HG02571 (cell line): ENCODE measurements at regions not wholly inside any gene's neighbourhood (a gene's known extent, or its start where the extent isn't known, plus 50 kb on each side); places are given as distances from the start of the nearest gene placed in this dataset.
"Not testable (repeated sequence)": the region's sequence is repeated elsewhere in the genome, so short reads cannot be mapped to it uniquely, and the experiment has no call there.

ENCODE experiments used
- ATAC-seq: cut with Tn5 transposase; IDR thresholded peaks from one replicate; pipeline ENCODE4 v1.9.1; 2021; ENCODE audit warnings: mild to moderate bottlenecking, moderate library complexity; ENCODE audit not compliant: unreplicated experiment

DNA sequence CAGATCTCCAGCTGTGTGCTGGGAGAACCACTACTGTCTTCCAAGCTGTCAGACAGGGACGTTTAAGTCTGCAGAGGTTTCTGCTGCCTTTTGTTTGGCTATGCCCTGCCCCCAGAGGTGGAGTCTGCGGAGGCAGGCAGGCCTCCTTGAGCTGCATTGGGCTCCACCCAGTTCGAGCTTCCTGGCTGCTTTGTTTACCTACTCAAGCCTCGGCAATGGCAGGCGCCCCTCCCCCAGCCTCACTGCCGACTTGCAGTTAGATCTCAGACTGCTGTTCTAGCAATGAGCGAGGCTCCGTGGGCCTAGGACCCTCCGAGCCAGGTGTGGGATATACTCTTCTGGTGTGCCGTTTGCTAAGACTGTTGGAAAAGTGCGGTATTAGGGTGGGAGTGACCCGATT is 206.8 kb upstream of the FBXO33 start:
- not testable (repeated sequence) for ATAC-seq

DNA sequence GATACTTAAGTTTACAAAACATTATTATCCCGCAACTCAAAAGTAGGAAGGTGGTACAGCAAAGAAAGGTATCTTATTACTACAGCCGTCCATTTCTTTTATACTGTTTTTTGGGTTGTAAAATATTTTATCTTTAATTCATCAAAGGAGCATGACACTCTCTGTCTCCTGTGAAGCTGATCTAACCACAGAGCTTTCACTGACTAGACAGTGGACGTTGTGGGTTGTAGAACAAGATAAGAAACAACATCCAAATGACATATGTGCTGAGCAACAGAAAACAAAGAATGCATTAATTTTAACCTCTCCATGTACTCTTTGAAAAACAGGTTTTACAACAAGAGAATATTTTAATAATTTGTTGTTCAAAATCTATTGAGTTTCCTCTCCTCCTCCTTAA is 195.9 kb upstream of the FBXO33 start:
- no peak for ATAC-seq

DNA sequence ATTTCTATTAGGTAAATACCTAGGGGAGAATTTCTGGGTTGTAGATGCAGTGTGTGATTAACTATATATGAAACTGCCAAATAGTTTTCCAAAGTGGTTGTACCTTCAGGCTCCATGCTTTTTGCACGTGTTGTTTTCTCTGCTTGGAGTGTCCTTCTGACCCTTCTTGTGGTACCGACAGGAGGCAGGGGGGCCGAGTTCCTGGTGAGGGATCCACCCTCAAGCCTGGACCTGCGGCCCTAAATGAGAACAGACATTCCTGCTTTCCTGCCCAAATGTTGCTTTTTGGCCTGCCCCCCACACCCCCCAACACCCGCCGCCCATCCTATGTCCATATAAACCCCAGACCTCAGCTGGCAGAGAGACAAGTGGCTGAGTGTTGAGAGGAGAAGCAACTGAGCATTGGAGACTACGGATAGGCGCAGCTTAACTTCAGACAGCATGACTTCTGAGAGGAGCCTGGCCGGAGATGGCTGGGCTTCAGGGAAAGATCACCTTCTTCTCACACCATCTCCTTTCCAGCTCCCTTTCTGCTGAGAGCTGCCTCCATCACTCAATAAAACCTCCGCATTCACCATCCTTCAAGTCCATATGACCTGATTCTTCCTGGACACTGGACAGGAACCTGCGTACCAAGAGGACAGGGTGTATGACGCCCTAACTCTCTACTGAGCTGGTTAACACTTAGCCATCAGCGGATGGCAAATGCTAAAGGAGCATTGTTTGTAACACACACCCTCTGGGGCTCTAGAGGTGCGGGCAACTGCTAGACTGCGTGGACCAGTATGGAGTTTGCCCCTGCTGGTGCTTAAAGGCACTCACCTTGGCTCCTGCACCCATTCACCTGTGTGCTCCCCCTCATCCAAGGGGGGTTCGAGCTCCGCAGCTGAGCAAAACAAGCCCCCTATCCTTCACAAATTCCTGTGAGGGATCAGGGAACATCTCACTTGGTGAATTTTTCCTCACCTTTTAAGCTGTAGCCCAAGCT is 194.7 kb upstream of the FBXO33 start:
- ATAC-seq: no peak

DNA sequence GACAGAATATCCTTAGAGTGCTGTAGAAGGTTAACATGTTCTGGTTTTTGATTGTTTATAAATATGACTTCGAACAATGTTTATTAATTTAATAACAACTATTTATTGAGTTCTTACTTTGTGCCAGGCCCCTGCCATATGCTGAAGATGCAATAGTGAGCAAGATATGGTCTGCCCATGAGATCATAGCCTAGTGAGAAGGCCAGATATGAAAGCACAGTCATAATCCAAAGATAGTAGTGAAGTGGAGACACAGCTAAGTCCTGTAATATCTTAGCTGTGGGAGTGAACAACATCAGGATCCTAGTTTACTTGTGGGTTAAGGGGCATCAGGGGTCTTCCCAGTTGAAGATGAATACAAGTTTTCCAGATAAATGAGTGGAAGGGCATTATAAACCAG is 189.4 kb upstream of the FBXO33 start:
- no peak for ATAC-seq

DNA sequence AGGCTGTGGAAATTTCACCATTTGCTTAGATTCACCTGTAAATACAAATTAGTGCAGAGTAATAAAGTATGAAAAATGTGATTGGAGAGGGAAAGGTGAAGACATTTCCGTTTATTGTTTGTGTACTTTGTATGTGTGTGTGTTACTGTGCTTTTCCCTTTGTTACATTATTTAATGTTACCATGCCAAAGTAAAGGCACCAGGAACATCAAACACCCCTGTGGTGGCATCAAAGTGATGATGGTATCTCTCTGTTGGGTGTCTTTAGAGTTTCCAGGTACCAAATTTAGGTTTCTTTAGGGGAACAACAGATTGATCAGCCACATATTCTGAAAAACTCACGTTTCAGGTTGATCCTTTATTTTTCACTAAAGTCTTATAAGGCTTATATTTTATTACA is 189.0 kb upstream of the FBXO33 start:
- no peak for ATAC-seq

DNA sequence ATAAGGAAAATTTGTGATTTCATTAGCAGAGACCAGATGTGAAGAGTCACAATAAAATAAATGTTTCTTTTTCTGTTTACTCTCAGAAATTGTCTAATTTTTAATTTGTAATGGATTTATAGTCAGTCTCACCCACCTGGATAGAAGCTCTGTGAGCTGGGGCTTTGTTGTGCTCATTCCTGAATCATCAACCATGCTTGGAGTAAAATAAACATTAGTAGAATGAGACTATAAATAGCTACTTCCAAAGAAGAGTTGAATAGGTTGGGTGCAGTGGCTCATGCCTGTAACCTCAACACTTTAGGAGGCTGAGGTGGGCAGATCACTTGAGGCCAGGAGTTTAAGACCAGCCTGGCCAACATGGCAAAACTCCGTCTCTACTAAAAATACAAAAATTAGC is 185.3 kb upstream of the FBXO33 start:
- ATAC-seq: no peak

DNA sequence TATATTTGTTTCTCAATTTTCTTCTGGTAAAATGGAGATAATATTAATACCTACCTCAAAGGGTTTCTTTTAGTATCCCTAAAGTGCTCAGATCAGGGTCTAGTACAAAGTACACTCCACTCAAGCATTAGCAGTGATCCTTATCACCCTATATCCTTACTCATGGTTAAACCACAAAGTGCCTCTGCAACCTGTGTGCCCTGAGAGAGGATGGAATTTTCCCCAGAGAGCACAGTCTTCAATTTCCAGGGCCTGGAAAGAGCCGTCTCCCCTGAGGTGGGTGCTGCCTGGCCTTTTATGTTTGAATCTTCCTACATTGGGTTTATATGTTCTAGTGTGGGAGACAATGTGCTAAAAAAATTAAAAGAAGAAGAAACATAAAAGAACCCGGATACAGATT is 183.1 kb upstream of the FBXO33 start:
- ATAC-seq: no peak

DNA sequence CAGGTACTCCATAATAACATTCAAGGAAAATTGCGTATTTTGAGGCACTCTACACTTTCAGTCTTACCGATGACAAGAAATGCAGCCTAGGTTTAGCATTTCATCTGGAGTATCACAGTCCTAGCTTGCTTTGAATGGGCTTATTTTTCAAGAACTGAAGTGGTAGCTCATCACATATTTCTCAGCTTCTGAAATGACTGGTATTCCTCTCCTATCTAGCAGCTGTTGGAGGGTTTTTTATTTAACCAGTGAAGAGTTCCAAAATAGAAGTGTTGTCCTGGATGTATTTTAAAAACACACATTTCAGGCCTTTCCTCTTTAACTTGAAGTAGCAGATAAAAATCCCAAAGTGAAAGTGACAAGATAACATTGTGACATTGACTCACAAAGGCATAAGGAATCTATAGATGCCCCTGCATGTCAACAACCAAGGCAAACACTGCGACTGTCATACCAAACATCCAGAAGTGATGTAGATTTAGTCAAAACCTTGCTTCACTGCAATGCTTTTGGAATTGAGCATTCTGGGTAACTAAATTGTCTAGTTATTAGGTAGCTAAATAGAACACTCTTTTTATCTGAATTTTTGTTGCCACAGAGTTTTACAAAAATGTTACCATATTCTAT is 182.2 kb upstream of the FBXO33 start:
- ATAC-seq: no peak

DNA sequence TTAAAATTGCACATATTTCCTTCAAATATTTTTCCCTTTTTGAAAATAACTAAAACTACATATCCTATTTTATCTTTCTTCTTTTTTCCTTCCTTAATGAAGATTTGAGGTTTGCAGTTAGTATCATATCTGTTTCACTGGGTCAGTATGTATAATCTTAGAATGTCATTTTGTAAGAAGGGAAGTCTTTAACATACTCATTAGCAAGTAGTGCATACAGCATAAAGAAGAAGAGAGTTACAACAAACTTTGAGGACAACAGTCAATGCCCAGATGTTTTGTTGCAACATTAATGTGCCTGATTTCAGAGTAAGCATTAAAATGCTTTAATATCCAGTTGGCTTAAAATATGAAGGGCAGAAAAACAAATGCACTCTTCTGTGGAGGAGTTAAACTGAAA is 176.9 kb upstream of the FBXO33 start:
- no peak for ATAC-seq

DNA sequence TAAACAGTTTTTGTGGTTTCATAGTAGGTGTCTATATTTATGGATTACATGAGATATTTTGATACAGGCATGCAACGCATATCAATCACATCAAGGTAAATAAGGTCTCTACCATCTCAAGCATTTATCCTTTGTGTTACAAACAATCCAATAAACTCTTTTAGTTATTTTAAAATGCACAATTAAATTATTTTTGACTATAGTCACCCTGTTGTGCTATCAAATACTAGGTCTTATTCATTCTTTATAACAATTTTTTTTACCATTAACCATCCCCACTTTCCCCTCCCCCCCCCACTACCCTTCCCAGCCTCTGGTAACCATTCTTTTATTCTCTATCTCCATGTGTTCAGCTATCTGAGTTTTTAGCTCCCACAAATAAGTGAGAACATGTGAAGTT is 175.7 kb upstream of the FBXO33 start:
- ATAC-seq: no peak

DNA sequence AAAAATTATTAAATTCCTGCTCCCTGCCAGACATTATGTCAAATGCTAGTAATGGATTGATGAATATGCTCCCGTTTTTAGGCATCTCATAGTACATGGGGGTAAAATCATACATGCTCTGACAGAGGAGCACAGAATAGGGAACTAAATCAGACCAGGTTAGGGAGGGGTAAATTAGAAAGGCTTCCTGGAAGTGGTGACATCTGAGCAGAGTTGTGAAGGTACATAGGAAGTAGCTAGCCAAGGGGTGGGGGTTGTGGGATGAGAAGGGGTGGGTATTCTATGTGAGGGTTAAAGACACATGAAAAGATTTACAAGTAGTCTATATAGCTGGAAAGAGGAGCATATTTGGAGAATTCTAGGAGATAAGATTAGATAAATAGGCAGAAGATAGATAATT is 171.7 kb upstream of the FBXO33 start:
- ATAC-seq: no peak

DNA sequence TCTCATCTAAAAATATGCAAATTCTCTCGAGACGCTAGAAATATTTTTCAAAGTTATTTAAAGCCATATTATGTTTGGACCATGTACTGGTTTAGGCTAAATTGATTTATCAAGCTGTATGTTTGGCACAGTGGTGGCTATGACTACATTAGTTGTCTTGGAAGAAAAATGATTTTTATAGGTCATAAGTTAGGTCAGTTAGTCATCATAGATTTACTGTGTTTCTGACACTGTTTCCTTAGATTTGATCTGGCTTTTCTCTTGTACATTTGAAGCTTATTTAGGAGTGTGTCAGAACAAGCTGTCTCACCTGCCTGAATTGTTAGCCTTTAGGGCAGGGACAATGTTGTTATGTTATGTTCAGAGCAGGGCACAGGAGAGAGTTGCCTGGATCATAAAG is 161.1 kb upstream of the FBXO33 start:
- no peak for ATAC-seq

DNA sequence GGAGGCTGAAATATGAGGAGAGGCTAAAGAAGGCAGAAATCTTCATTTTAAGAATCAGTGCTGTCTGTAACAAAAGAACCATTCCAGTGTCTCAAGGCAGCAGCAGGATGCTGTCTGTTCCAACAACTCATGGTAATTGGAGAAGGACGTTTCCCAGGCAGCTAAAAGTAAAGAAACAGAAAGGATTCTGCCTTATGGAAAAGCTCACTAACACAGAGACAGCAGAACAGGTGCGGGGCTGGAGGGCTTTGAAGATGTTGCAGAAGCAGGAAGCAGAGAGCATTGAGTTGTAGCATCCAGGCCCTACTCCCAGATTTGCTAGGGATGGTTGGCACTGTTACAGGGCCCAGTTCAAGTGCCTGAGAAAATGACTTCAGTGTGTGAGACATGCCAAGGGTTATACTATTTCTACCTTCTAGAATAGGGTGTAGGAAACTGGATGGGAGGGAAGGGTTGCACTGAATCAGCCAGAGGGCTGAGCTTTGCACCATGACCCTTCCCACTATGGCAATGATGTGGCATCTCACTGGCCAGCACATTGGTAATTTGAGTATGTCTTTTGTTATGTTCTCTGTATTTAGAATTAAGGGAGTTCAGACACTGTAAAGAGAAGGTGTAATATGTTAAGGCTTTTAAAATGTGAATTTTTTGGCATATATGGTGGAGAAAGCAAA is 160.0 kb upstream of the FBXO33 start:
- ATAC-seq: no peak

DNA sequence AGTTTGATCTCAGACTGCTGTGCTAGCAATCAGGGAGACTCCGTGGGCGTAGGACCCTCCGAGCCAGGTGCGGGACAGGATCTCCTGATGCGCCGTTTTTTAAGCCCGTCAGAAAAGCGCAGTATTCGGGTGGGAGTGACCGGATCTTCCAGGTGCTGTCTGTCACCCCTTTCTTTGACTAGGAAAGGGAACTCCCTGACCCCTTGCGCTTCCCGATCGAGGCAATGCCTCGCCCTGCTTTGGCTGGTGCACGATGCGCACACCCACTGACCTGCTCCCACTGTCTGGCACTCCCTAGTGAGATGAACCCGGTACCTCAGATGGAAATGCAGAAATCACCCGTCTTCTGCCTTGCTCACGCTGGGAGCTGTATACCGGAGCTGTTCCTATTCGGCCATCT is 157.6 kb upstream of the FBXO33 start:
- ATAC-seq: not testable (repeated sequence)

DNA sequence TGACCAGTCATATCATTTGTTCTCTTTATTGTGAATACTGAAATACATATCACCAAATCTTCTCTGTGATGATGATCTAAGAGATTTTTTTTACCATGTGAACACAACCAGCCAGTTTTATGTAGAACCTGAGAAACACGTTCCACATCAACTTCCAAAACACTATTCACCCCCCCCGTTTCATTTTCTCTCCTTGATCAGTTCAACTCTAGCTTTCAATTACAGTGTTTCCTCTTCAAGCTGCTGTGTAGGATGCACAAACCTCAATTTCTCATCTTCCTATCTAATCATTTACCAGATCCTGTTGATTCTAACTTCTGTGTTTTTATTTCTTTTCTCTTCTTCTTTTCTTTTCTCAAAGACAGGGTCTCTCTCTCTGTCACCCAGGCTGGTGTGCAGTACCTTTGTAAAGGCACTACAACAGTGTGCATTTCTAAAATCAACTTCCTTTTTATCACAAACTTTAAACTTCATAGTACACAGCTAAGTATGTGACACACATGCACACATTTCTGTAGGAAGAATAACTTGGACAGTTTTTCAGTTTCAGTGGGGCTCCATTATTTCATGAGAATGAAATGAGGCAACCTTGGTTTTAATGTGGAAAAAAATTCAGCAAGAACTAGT is 149.9 kb upstream of the FBXO33 start:
- no peak for ATAC-seq

DNA sequence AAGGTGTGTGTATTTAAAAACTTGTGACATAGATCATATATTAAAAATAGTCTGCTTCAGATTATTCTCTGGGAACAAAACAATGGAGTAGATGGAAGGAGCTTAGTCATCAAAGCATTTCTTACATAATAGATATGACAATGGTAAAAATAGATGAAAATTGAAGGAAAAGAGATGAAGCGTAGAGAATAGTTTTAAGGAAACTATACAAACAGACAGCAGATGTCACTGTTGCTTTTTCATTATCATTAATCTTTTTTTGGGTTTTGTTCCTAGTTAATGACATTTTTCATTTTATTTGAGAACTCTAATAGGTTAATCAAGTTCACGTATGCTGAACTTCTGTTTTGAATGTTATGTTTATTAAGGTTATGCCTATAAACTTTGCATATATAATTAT is 149.2 kb upstream of the FBXO33 start:
- no peak for ATAC-seq

DNA sequence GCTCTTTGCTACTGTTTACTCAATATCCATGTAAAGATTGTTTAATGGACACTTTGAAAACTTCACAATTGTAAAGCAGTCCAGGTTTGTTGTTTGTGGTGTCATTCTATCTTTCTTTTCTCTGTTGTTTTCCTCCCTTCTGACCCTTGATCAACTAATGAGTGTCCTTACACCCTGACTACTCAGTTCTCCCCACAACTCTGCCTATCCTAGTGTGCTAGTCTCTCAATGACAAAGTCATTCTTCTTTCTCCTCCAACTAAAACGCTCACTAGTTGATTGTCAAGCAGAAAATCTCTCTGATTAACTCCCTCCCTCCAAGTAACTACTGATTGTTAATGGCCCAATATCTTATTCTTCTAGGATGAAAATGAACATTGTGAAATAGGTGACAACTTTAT is 148.5 kb upstream of the FBXO33 start:
- no peak for ATAC-seq

DNA sequence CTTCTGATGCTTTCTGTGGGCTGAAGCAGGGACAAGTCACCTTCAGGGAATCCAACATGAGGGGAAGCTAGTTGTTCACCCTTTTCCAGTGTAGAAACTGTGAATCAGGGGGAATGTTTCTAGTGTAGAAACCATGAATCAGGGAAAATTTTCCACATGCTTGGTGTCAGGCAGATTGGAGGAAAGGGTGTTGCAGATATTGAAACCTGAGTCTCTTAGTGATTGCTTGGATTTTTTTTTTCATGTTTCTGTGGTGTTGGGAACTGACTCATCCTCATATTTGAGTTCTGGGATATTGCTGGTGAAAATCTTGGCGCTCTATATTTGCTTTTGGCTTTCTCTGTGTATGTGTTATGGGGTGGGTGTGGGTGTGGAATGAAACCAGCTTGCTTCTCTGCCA is 144.5 kb upstream of the FBXO33 start:
- no peak for ATAC-seq

DNA sequence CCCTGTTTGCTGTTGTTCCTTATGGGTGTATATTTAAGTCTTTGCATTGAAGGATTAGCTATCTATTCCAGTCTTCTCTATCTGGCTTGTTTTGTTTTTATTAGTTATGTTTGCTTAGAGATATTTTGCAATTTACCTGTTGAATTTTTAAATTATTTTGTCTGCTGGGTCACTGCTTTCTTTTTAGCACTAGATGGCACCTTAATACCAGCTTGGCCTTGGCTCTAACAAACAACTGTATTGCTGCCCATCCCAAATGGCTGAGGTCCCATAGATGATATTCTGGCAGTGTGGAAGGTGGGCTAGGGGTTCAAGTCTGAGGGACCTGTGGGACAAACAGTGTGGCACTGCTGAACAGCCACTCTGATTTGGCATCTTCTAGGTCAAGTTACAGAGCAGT is 144.0 kb upstream of the FBXO33 start:
- ATAC-seq: no peak

DNA sequence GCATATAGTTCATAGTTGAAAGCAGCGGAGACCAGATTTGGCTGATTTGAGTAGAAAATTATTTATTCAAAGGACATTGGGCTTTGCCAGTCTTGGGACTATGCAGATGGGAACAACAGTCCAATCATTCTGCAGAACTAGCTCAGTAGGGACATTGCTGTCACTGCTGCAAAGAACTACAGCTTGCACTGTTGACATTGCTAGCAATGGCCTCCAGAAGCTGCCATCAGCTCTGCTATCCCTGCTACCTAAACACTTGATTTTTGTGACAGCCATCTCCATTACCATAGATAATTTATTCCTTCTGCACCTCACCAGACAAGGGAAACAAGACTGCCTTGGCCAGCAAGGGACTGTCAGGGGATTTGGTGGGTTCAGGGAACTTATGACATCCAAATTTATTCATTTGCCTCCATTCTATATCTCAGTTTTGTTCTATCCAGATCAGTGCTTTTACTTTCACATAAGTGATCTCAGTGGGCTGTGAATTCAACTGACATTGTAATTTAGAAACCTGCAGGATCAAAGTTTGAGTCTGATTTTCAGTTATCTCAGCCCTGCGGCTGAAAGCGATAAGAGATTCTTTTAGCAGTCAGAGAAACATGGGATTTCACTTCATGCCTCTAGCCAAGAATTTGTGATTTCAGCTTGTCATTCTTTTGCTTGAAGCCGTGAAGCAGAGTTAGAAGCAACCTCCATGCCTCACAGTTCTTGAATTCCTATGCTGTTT is 136.7 kb upstream of the FBXO33 start:
- no peak for ATAC-seq

DNA sequence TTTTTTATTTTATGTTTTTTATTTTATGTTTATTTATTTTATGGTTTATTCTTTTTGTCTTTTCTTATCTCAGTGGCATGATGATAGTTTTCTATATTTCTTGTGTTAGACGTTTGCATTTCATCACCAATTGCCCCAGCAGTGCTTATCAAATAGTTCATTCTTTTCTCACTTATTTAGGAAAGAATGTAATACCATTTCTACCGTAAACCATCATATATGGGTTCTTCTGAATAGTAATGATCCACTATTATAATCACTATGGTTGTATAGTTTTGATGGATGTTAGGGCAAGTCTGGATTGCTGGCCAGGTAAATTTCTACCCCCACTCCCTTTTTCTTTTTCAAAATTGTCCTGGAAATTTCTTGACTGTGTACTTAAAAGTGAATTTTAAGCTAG is 134.6 kb upstream of the FBXO33 start:
- no peak for ATAC-seq
